H9 (cell line): ENCODE measurements at regions not wholly inside any gene's neighbourhood (a gene's known extent, or its start where the extent isn't known, plus 50 kb on each side); places are given as distances from the start of the nearest gene placed in this dataset.

Experiments used
- DNase-seq: peaks from one replicate; pipeline ENCODE4 v3.0.0-alpha.2; 2017
- H2AFZ ChIP-seq: one replicate; pipeline ENCODE4 v1.6.1; 2013; ENCODE audit warnings: mild to moderate bottlenecking, low read length, control low read depth, moderate library complexity
- H2AK5ac ChIP-seq: 2 replicates; pipeline ENCODE4 v1.6.1; 2013; ENCODE audit warnings: low read length, control low read depth, mixed read lengths; ENCODE audit not compliant: insufficient read length
- H2BK120ac ChIP-seq: one replicate; pipeline ENCODE4 v1.6.1; 2013; ENCODE audit warnings: low read depth, mild to moderate bottlenecking, low read length, control low read depth, inconsistent platforms; ENCODE audit not compliant: poor library complexity, severe bottlenecking
- H2BK12ac ChIP-seq: 2 replicates; pipeline ENCODE4 v1.6.1; 2013; ENCODE audit warnings: low read length, control low read depth, mixed read lengths, low read depth; ENCODE audit not compliant: insufficient read length
- H2BK15ac ChIP-seq: 2 replicates; pipeline ENCODE4 v1.6.1; 2013; ENCODE audit warnings: low read depth, low read length, control low read depth
- H2BK20ac ChIP-seq: one replicate; pipeline ENCODE4 v1.6.1; 2013; ENCODE audit warnings: low read depth, mild to moderate bottlenecking, low read length, control low read depth, inconsistent platforms; ENCODE audit not compliant: poor library complexity, severe bottlenecking
- H2BK5ac ChIP-seq: 2 replicates; pipeline ENCODE4 v1.6.1; 2013; ENCODE audit warnings: low read length, control low read depth, mixed read lengths; ENCODE audit not compliant: insufficient read length
- H3K14ac ChIP-seq: 2 replicates; pipeline ENCODE4 v1.6.1; 2013; ENCODE audit warnings: low read length, control low read depth; ENCODE audit not compliant: insufficient read depth
- H3K18ac ChIP-seq: 2 replicates; pipeline ENCODE4 v1.6.1; 2013; ENCODE audit warnings: low read depth, mild to moderate bottlenecking, mixed read lengths, low read length, control low read depth; ENCODE audit not compliant: insufficient read length
- H3K23ac ChIP-seq: 2 replicates; pipeline ENCODE4 v1.6.1; 2013; ENCODE audit warnings: low read length, control low read depth, mixed read lengths, low read depth; ENCODE audit not compliant: insufficient read length
- H3K23me2 ChIP-seq: 2 replicates; pipeline ENCODE4 v1.6.1; 2013; ENCODE audit warnings: low read depth, mild to moderate bottlenecking, mixed read lengths, low read length, control low read depth; ENCODE audit not compliant: insufficient read length, poor library complexity, severe bottlenecking
- H3K27ac ChIP-seq: 2 replicates; pipeline ENCODE4 v1.5.1; 2013; ENCODE audit warnings: low read length, control low read depth, mixed read lengths, low read depth; ENCODE audit not compliant: insufficient read length
- H3K27me3 ChIP-seq: 2 replicates; pipeline ENCODE4 v1.6.1; 2013; ENCODE audit warnings: low read length, control low read depth, inconsistent platforms; ENCODE audit not compliant: insufficient read depth
- H3K4ac ChIP-seq: 2 replicates; pipeline ENCODE4 v1.6.1; 2013; ENCODE audit warnings: low read depth, mild to moderate bottlenecking, control low read depth, inconsistent platforms, low read length, moderate library complexity
- H3K4me1 ChIP-seq: 2 replicates; pipeline ENCODE4 v1.6.1; 2013; ENCODE audit warnings: low read length, control low read depth, inconsistent platforms; ENCODE audit not compliant: insufficient read depth
- H3K4me2 ChIP-seq: 2 replicates; pipeline ENCODE4 v1.6.1; 2013; ENCODE audit warnings: low read length, control low read depth, mixed read lengths; ENCODE audit not compliant: insufficient read length, insufficient read depth
- H3K56ac ChIP-seq: 2 replicates; pipeline ENCODE4 v1.6.1; 2013; ENCODE audit warnings: low read depth, mild to moderate bottlenecking, mixed read lengths, low read length, control low read depth; ENCODE audit not compliant: insufficient read length
- H3K79me1 ChIP-seq: 2 replicates; pipeline ENCODE4 v1.6.1; 2013; ENCODE audit warnings: low read depth, mild to moderate bottlenecking, moderate library complexity, low read length, control low read depth, inconsistent platforms; ENCODE audit not compliant: insufficient read depth, poor library complexity, severe bottlenecking
- H3K79me2 ChIP-seq: 2 replicates; pipeline ENCODE4 v1.6.1; 2013; ENCODE audit warnings: low read length, control low read depth, inconsistent platforms; ENCODE audit not compliant: insufficient read depth
- H3K9ac ChIP-seq: 2 replicates; pipeline ENCODE4 v1.6.1; 2013; ENCODE audit warnings: low read length, control low read depth, mixed read lengths; ENCODE audit not compliant: insufficient read length; ENCODE audit errors: extremely low read depth
- H3K9me3 ChIP-seq: one replicate; pipeline ENCODE4 v1.6.1; 2013; ENCODE audit warnings: low read depth, low read length, inconsistent platforms; ENCODE audit not compliant: control insufficient read depth
- H3T11ph ChIP-seq: one replicate; pipeline ENCODE4 v1.6.1; 2013; ENCODE audit warnings: mild to moderate bottlenecking, low read length, control low read depth, inconsistent platforms
- H4K20me1 ChIP-seq: one replicate; pipeline ENCODE4 v1.6.1; 2013; ENCODE audit not compliant: control insufficient read depth, insufficient read length, insufficient read depth
- H4K5ac ChIP-seq: 2 replicates; pipeline ENCODE4 v1.6.1; 2013; ENCODE audit warnings: low read depth, mild to moderate bottlenecking, mixed read lengths, low read length, control low read depth; ENCODE audit not compliant: insufficient read length
- H4K8ac ChIP-seq: replicated peaks from 2 replicates; pipeline ENCODE4 v1.6.1; 2013; ENCODE audit warnings: low read length, control low read depth, mixed read lengths, low read depth; ENCODE audit not compliant: insufficient read length
- H4K91ac ChIP-seq: 2 replicates; pipeline ENCODE4 v1.6.1; 2013; ENCODE audit warnings: low read depth, mild to moderate bottlenecking, moderate library complexity, mixed read lengths, low read length, control low read depth; ENCODE audit not compliant: insufficient read length
- H3K27ac Mint-ChIP-seq, 3 experiments: 2 replicates in 2 of 3; 3 replicates in 1 of 3; pipeline ENCODE4 v1.8.0; 2020 to 2021; ENCODE audit warnings: mixed read lengths in 3 of 3, mild to moderate bottlenecking in 1 of 3, moderate library complexity in 1 of 3
- H3K27me3 Mint-ChIP-seq: 2 replicates; pipeline ENCODE4 v1.8.0; 2021; ENCODE audit warnings: low read depth, mild to moderate bottlenecking, moderate library complexity, mixed read lengths
- H3K36me3 Mint-ChIP-seq, 3 experiments: 2 replicates in 2 of 3; 3 replicates in 1 of 3; pipeline ENCODE4 v1.8.0; 2020 to 2021; ENCODE audit warnings: low read depth in 3 of 3, mixed read lengths in 3 of 3; ENCODE audit not compliant: insufficient read depth in 1 of 3
- H3K4me1 Mint-ChIP-seq, 2 experiments: 2 replicates each; pipeline ENCODE4 v1.8.0; 2020; ENCODE audit warnings: mixed read lengths in 2 of 2
- H3K4me3 Mint-ChIP-seq, 2 experiments: 2 replicates in 1 of 2; 3 replicates in 1 of 2; pipeline ENCODE4 v1.8.0; 2020 to 2021; ENCODE audit warnings: mild to moderate bottlenecking in 2 of 2, mixed read lengths in 2 of 2, moderate library complexity in 1 of 2
- H3K9me3 Mint-ChIP-seq, 2 experiments: 2 replicates in 1 of 2; 3 replicates in 1 of 2; pipeline ENCODE4 v1.8.0; 2020; ENCODE audit warnings: mild to moderate bottlenecking in 2 of 2, mixed read lengths in 2 of 2, moderate library complexity in 1 of 2
- CTCF ChIP-seq: fragments of 200-600 bp; sonication (generic); conservative IDR thresholded peaks from 3 replicates; pipeline ENCODE4 v1.8.0; 2021; ENCODE audit warnings: antibody characterized with exemption, mild to moderate bottlenecking
- WGBS: extraction: QIAGEN DNeasy Blood & Tissue Kit; methylation state at CpG from one replicate; pipeline ENCODE4 v1.1.7; 2013; ENCODE audit warnings: missing lambda C conversion rate, low lambda C conversion rate, mixed read lengths; ENCODE audit not compliant: insufficient read length; ENCODE audit errors: extremely low coverage; 5-methylcytosine and 5-hydroxymethylcytosine counted together

GRCh38 chr3:16761571-16761970 is 123.2 kb upstream of the PLCL2 start:
- Histone ChIP-seq H3K23ac (no peak overlapping the region), H2BK120ac (no peak overlapping the region), H3T11ph (no peak overlapping the region), H4K8ac (no peak overlapping the region), H3K27ac (no peak overlapping the region), H2AFZ (no peak overlapping the region), H3K4ac (no peak overlapping the region), H3K4me2 (no peak overlapping the region), H2BK15ac (no peak overlapping the region), H3K4me1 (no peaks in the 10 kb centered on the region), H2BK5ac (no peak overlapping the region), H2AK5ac (no peak overlapping the region), H2BK12ac (no peak overlapping the region), H4K20me1 (no peaks in the 10 kb centered on the region), H3K14ac (no peak overlapping the region), H3K56ac (no peak overlapping the region), H4K91ac (no peak overlapping the region), H3K9ac (no peak overlapping the region), H3K18ac (no peak overlapping the region), H3K9me3 (no peaks in the 10 kb centered on the region), H3K79me2 (no peaks in the 10 kb centered on the region), H3K79me1 (no peaks in the 10 kb centered on the region), H3K27me3 (no peaks in the 10 kb centered on the region), H4K5ac (no peak overlapping the region), H3K23me2 (no peaks in the 10 kb centered on the region), H2BK20ac (no peak overlapping the region)
- H3K36me3 Mint-ChIP-seq = peaks cover 0 to 21% (median 1%) of the 10 kb centered on the region in 3 experiments; a peak in 3 of 7 replicates
- no peaks in the 10 kb centered on the region for H3K27me3 Mint-ChIP-seq
- peaks cover 17 to 31% of the 10 kb centered on the region in 2 experiments for H3K4me1 Mint-ChIP-seq
- H3K9me3 Mint-ChIP-seq = peaks cover 0 to 2% of the 10 kb centered on the region in 2 experiments; a peak in 2 of 5 replicates
- no CpG with 5 or more reads among the region's 1 CpG for WGBS
- no peak for DNase-seq
- H3K27ac Mint-ChIP-seq = no peak overlapping the region
- no peak overlapping the region for H3K4me3 Mint-ChIP-seq
- TF ChIP-seq CTCF = no peak
